BE2C (cell line): ENCODE measurements at regions not wholly inside any gene's neighbourhood (a gene's known extent, or its start where the extent isn't known, plus 50 kb on each side); places are given as distances from the start of the nearest gene placed in this dataset.

ENCODE experiments used
- DNase-seq: peaks from one replicate; pipeline ENCODE4 v3.0.0-alpha.2; 2020
- H3K27me3 ChIP-seq: fragments of 250-450 bp; sonication (Bioruptor Pico); 2 replicates; pipeline ENCODE4 v1.5.1; 2020; ENCODE audit warnings: mild to moderate bottlenecking
- H3K36me3 ChIP-seq: fragments of 250-450 bp; sonication (Bioruptor Pico); 2 replicates; pipeline ENCODE4 v1.5.1; 2020; ENCODE audit warnings: mild to moderate bottlenecking
- H3K4me1 ChIP-seq: fragments of 250-450 bp; sonication (Bioruptor Pico); 2 replicates; pipeline ENCODE4 v1.5.1; 2020
- H3K4me3 ChIP-seq: 2 replicates; pipeline ENCODE4 v1.5.1; 2011; ENCODE audit warnings: low read depth, low read length
- H3K9me3 ChIP-seq: fragments of 250-450 bp; sonication (Bioruptor Pico); 2 replicates; pipeline ENCODE4 v1.5.1; 2020
- TF ChIP-seq, protein P1 (sequence below): IDR thresholded peaks from 2 replicates; pipeline ENCODE4 v1.5.1; 2012; ENCODE audit warnings: mild to moderate bottlenecking, low read depth, low read length

DNA sequence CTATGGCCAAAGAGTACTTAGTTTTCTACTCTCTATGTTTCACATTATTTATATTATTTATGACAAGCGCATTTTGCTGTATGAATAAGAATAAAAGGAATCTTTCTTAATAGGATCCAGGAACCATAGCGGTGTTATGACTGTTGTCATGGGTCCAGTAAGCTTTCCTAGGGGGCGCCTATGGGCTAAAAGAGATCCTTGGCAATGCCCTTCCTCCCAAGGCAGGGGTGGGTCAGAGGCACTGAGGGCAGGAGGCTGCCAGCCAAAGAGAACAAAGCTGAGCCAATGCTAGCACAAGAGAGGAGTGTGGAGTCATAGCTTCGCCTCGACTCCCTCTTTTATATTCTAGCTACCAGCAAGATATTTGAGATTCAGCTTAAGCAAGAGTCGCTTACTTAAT is 98.4 kb upstream of the GNAQ start:
- DNase-seq, result peak; percentile 34
- H3K4me3 ChIP-seq, result no peak overlapping the region
- TF ChIP-seq, protein P1, sequence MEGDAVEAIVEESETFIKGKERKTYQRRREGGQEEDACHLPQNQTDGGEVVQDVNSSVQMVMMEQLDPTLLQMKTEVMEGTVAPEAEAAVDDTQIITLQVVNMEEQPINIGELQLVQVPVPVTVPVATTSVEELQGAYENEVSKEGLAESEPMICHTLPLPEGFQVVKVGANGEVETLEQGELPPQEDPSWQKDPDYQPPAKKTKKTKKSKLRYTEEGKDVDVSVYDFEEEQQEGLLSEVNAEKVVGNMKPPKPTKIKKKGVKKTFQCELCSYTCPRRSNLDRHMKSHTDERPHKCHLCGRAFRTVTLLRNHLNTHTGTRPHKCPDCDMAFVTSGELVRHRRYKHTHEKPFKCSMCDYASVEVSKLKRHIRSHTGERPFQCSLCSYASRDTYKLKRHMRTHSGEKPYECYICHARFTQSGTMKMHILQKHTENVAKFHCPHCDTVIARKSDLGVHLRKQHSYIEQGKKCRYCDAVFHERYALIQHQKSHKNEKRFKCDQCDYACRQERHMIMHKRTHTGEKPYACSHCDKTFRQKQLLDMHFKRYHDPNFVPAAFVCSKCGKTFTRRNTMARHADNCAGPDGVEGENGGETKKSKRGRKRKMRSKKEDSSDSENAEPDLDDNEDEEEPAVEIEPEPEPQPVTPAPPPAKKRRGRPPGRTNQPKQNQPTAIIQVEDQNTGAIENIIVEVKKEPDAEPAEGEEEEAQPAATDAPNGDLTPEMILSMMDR, result peak; percentile 54
- H3K36me3 ChIP-seq, result no peaks in the 10 kb centered on the region
- no peaks in the 10 kb centered on the region for H3K4me1 ChIP-seq
- no peaks in the 10 kb centered on the region for H3K9me3 ChIP-seq
- H3K27me3 ChIP-seq, result no peaks in the 10 kb centered on the region

DNA sequence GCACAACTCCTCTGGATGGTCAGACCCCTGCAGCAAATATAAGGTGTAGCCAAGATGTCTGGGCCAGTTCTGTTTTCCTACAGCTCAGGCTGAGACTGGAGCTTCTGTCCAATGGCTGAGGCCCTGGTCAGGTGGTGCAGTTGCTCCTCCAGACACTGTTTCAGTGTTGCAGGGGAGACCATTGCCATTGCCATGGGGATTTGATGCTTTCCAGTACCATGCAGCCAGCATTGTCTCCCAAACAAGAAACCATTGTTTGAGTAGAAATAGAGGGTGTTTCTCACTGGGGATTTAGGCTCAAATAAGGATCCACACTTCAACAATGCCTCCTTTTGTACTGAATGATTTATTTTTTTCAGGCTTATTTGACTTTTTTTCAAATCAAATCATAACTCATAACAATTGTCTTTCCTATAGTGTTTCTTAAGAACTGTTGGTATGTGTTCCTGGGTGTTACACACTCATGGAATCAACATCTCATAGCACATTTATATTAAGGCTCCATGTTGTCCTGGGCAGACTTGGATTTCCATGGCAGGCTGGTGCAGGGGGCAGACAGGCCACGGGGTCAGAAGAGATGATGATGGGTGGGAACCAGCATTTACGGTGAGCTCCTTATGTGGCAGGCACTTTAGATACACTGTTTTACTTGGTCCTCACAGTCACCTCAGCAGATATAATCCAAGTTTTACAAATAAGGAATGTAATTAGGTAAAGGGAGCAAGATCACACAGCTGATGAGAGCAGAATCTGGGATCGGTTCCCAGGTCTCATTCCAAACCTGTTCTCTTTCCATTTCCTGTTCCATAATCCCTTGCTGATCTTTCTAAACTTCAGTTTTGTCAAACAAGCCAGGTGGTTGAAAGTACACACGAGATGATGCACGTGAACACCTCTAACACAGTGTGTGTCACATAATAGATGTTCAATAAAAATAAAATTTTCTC is 95.9 kb upstream of the GNAQ start:
- Histone ChIP-seq H3K27me3 (no peaks in the 10 kb centered on the region), H3K36me3 (no peaks in the 10 kb centered on the region), H3K4me1 (no peaks in the 10 kb centered on the region), H3K4me3 (no peak overlapping the region), H3K9me3 (no peaks in the 10 kb centered on the region)
- DNase-seq, result no peak
- TF ChIP-seq, protein P1, result no peak

DNA sequence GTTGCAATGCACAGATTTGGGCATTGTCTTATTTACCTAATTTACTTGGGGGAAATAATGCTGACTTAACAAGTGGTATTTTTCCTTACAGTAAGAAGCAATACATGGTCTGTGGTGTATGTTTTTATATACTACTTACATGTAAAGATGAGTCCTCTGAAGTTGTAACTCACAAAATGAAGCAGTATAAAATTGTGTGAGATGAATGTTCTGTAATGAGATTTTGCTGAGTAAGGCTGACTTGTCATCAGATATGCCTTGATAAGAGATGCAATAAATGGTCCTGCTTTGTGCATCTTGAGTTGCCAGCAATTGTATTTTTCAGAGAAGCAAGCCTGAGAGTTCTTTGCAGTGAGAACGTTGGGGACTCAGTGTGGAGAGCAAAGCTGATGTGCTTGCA is 92.2 kb upstream of the GNAQ start:
- H3K4me3 ChIP-seq, result no peak overlapping the region
- no peaks in the 10 kb centered on the region for H3K4me1 ChIP-seq
- DNase-seq, result no peak
- no peaks in the 10 kb centered on the region for H3K27me3 ChIP-seq
- no peaks in the 10 kb centered on the region; the same call in 1 of the 2 replicates for H3K9me3 ChIP-seq
- H3K36me3 ChIP-seq, result no peaks in the 10 kb centered on the region
- TF ChIP-seq, protein P1, result no peak

DNA sequence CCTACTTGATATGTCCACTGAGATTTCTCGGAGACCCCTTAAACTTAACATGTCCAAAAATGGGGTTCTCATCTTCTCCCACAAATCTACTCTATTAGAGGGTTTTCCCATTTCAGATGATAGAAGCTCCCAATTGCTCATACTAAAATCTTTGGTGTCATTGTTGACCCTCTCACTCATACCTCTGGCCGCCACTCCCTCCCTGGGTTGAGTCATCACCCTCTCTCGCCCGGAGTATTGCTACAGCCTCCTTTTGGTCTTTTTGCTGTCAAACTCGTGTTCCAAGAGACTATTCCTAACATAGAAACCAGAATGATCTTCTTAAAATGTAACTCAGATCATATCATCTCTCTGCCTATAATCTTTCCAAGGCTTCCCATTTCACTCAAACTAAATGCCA is 91.0 kb upstream of the GNAQ start:
- TF ChIP-seq, protein P1, result no peak
- no peaks in the 10 kb centered on the region for H3K4me1 ChIP-seq
- no peaks in the 10 kb centered on the region for H3K27me3 ChIP-seq
- H3K9me3 ChIP-seq, result no peaks in the 10 kb centered on the region; the same call in 1 of the 2 replicates
- no peak for DNase-seq
- H3K4me3 ChIP-seq, result no peak overlapping the region
- H3K36me3 ChIP-seq, result no peaks in the 10 kb centered on the region

DNA sequence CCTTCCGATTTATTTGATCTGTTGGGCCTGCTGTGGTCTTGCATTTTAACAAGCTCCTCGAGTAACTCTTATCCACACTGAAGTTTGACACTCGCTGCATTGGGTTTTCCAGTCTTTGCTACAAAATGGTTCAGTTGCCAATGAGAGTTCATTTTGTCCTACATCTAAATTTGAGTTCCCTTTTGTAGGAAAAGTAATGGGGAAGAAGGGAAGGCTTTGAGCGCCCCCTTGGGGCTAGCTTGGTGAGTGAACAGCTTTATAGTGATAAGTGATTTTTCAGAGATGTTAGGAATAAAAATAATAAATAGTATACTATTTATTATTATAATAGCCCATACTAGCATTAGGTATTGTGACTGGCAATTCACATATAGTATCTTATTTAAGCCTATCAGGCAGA is 89.9 kb upstream of the GNAQ start:
- TF ChIP-seq, protein P1, result peak; percentile 90
- no peaks in the 10 kb centered on the region for H3K27me3 ChIP-seq
- H3K4me1 ChIP-seq, result no peaks in the 10 kb centered on the region
- no peaks in the 10 kb centered on the region for H3K36me3 ChIP-seq
- no peaks in the 10 kb centered on the region; the same call in 1 of the 2 replicates for H3K9me3 ChIP-seq
- DNase-seq, result peak; percentile 76
- H3K4me3 ChIP-seq, result no peak overlapping the region
